NCI-H146 treated with DMSO at 0.1 percent for 48 hours (cell line): ENCODE measurements at regions not wholly inside any gene's neighbourhood (a gene's known extent, or its start where the extent isn't known, plus 50 kb on each side); places are given as distances from the start of the nearest gene placed in this dataset.
"Not testable (repeated sequence)": the region's sequence is repeated elsewhere in the genome, so short reads cannot be mapped to it uniquely, and the experiment has no call there.

ENCODE experiments used
- DNase-seq: peaks from one replicate; lab custom pipeline; 2025; ENCODE audit not compliant: unreplicated experiment; lab: John Stamatoyannopoulos, UW

- no peak for DNase-seq
These were observed 399.8 kb upstream of the MAN1A1 start for GRCh38 chr6:119749335-119749734.

DNA sequence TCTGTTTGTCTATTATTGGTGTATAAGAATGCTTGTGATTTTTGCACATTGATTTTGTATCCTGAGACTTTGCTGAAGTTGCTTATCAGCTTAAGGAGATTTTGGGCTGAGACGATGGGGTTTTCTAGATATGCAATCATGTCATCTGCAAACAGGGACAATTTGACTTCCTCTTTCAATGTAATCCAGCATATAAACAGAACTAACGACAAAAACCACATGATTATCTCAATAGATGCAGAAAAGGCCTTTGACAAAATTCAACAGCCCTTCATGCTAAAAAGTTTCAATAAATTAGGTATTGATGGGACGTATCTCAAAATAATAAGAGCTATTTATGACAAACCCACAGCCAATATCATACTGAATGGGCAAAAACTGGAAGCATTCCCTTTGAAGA is 399.0 kb upstream of the MAN1A1 start:
- DNase-seq, result not testable (repeated sequence)

DNA sequence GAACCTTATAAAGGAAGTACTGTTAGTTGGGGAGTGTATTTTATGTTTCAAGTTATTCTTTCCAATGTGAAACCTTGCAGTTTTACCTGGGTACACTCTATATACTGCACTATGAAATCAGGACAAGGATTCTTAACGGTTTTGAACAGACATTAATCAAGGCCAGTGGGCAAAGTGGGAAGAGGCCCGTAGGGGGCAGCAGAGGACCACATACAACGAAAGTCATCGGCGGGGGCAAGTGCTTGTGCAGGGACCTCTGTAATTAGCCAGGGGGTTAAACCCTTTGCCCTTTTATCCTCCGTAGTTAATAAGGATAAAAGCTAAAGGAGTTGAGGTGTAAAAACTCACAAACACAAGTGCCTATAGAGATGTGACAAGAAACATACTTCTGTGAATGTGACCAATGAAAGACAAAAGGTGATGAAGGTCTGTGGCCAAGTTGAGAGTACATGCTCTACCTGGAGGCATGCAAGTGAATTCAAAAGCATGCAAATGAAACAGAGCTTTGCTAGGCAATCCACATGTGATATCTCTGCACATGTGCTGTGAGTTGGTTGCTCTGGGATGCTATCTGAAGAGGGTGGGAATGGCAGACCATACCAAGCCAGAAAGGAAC is 392.7 kb upstream of the MAN1A1 start:
- no peak for DNase-seq

- no peak for DNase-seq
These were observed 390.2 kb upstream of the MAN1A1 start for GRCh38 chr6:119739769-119740168.

DNA sequence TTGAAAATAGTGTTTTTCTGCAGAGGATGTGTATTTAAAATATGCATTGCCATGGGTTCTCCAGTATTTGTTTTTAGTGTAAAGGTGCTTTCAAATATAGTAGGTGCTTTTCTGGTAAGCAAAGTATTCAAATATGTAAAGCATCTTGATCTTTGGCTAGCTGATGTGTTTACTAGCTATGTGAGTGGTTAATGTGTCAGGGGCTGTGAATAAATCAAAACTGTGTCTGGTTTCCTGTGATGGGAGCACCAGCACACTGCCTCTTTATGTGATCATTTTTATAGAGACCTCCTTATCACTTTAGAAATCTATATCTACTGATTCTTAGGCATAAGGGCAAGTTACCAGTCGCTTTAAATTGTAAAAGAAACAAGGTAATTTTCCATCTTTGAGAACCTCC is 388.9 kb upstream of the MAN1A1 start:
- DNase-seq, result no peak

GRCh38 chr6:119736296-119737021 is 386.9 kb upstream of the MAN1A1 start:
- no peak for DNase-seq

DNA sequence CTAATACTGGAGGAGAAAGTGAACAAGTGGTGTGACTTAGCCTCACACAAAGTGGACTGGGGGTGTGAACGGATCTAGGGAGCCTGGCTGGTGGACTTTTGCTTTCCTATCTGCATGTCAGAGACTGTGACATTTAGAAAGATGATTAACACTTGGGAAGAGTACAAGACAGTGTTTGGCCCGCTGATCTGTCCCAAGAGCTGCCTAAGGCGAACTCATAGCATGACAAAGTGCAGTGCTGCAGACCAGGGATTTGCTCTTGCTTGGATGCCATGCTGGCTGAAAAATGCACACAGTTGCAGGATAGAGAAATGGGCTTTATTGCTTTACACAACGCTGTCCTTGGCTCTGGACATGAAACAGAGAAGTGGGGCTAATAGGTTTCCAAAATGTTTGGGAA is 386.0 kb upstream of the MAN1A1 start:
- no peak for DNase-seq

- no peak for DNase-seq
These were observed 384.7 kb upstream of the MAN1A1 start for GRCh38 chr6:119734227-119734626.

GRCh38 chr6:119728935-119729334 is 379.4 kb upstream of the MAN1A1 start:
- DNase-seq, result no peak

DNA sequence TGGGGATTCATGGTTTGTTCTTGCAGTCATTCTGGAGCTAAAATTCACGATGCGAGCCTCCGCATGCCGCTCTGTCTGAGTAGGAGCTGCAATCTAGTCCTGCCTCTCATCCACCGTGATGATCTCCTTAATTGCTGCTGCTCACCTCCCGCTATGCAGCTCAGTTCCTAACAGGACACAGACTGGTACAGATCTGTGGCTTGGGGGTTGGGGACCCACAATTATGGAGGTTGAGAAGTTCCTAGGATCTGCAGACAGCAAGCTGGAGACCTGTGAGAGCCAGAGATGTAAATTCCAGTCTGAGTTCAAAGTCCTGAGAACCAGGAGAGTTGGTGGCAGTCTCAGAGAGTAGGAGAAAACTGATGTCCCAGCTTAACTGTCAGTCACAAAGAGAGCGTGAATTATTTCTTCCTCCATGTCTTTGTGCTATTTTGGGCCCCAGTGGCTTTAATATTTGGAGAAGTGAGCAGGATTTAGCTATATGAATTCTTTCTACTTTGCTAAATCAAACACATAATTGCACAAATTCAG is 378.7 kb upstream of the MAN1A1 start:
- DNase-seq, result no peak

DNA sequence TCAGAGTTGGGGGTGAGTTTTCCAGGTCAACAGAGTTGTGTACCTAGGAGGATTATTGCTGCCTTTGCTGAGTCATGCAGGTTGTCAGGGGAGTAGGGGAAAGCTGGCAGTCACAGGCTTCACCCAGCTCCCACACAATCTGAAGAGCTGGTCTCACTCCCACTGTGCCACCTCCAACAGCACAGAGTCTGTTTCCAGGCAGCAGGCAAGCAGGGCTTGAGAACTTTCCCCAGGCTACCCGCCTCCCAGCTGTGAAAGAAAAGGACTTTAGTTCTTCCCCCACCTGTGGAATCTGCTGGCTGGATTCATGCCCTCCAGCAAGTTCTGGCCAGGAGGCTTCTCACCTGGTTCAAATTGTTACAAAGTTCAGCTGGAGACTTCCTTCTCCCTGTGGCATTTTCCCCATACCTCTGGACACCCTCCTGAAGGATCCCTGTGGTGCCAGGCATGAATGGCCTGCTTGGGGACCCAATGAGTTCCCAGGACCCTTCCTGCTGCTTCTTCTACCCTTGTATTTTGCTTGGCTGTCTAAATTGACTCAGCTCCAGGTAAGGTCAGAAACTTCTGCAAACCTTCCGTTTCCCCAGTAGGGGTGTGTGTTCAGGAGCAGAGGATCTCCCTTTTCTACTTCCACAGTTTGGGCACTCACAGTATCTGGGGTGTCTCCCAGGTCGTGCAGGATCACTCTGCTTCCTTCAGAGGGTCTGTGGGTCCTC is 378.1 kb upstream of the MAN1A1 start:
- DNase-seq, result no peak

DNA sequence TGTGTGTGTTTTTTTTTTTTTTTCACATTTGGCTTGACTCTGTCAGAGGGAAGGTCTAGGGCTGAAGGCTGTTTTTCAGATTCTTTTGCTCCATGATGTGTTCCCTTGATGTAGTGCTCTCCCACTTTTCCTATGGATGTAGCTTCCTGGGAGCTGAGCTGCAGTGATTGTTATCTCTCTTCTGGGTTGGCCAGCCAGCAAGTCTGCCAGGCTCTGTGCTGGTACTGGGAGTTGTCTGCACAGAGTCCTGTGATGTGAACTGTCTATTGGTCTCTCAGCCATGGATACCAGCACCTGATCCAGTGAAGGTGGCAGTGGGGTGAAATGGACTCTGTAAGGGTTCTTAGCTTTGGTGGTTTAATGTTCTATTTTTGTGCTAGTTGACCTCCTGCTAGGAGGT is 377.4 kb upstream of the MAN1A1 start:
- DNase-seq, result not testable (repeated sequence)

GRCh38 chr6:119726086-119726485 is 376.5 kb upstream of the MAN1A1 start:
- DNase-seq, result no peak

DNA sequence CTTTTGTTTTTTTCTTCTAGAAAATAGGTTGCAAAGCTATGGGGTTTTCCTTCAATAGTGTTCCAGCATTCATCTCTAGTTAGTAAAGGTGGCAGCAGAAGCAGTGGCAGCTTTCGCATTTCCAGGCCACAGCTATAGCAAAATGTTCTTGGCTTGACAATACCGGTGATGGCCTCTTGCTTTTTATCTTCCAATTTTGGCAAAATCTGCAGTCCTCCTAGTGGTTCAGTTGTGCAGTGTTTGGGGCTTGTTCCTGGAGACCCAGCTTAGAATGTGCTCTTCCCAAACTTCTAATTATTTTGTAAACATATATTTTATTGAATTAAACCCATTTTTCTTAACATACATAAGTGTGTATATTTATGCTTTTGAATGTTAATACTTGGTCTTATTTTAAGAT is 370.6 kb upstream of the MAN1A1 start:
- no peak for DNase-seq

DNA sequence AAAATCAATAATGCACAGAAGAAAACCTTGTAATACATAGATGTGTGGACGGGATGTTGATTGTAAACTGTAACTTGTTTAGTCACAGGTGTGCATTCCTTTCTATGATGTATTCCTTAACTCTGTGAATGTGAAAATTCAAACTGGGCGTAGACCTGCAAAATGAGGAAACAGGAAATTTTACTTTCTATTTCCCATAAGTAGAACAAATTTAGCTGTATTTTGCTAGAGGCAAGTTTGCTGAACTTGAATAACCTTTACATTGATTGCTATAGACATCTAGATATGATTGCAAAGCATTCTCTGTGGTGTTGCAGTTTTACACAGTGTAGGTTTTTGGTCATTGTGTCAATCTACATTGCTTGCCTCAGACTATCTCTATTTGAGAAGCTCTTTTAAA is 368.4 kb upstream of the MAN1A1 start:
- DNase-seq, result no peak

GRCh38 chr6:119716668-119717270 is 367.2 kb upstream of the MAN1A1 start:
- no peak for DNase-seq

DNA sequence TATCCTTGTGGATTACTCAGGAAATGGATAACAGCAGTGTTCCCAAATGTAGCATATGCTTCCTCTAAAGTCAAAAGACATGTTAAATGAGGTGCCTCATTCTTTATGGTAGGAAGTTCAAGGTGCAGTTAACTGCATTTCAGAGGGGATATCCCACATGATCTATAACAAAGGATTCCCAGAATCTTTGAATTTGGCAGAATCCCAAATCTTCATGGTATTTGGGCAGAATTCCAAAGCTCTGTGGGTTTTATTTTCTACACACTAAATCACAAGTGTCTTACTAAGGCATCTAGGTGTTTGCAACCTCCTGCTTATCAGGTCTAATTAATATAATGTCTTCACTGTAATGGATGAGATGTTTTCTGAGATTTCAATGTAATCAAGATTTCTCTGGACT is 364.3 kb upstream of the MAN1A1 start:
- no peak for DNase-seq

DNA sequence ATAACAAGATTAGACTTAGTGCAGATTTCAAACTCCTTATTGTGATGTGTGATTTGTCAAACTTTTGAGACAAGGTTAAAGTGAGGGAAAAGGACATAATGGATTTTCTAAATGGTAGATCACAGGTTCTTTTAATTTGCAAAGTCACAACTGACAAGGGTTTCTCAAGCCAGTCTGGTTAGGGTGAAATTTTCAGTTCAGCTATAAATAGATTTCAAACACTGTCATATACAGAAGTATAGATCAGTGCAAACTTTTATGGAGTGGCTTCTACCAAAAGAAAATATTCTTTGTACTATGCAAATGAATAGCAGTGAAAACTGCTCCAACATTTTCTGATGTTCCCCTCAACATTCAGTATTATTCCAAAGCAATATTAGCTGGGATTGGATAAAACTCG is 337.1 kb upstream of the MAN1A1 start:
- no peak for DNase-seq

GRCh38 chr6:119686240-119686639 is 336.7 kb upstream of the MAN1A1 start:
- no peak for DNase-seq

- DNase-seq, result no peak
These were observed 334.1 kb upstream of the MAN1A1 start for GRCh38 chr6:119683671-119684070.

DNA sequence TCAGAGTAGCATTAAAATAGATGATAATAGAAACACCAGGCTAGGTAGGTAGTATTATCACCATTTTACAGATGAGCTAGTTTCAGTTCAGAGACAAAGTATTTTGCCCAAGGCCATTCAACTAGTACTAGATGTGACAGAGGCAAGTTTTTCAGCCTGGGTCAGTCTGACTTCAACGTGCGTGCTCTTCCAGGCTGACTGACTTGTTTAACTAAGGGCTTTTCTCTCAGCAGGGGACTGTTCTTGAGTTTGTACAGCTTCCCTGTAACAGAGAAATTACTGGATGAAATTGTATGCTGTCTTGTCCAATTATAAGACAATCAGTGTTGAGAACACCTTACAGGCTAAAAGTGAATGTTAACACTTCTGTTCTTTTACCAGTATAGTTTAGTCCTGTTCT is 333.5 kb upstream of the MAN1A1 start:
- no peak for DNase-seq

DNA sequence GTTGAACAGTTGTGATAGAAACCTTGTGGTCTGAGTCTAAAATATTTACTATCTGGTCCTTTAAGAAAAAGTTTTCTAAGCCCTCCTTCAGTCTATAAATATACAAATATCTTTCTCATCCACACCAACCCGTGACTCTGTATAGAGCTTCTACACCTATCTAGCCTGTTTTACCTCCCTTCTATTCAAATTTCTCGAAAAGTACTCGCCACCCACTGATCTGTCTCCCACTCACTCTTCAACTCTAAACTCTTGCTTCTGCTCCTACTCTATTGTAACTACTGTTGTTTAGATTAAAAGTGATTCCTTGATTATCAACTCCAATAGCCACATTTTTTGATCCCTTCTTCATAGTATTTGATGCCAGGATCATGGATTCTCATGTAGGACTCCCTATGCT is 329.4 kb upstream of the MAN1A1 start:
- no peak for DNase-seq
